Muscle layer of duodenum (tissue), 2 donors: ENCODE measurements at regions not wholly inside any gene's neighbourhood (a gene's known extent, or its start where the extent isn't known, plus 50 kb on each side); places are given as distances from the start of the nearest gene placed in this dataset.
"Not testable (repeated sequence)": the region's sequence is repeated elsewhere in the genome, so short reads cannot be mapped to it uniquely, and the experiment has no call there.

ENCODE experiments used
- H3K27ac ChIP-seq: one replicate; pipeline ENCODE4 v1.7.0; 2013; ENCODE audit warnings: mild to moderate bottlenecking, low read length
- H3K27me3 ChIP-seq: one replicate; pipeline ENCODE4 v1.7.0; 2013; ENCODE audit warnings: low read depth, mild to moderate bottlenecking, control low read depth, low read length
- H3K36me3 ChIP-seq, 2 donors: one replicate each; pipeline ENCODE4 v1.7.0; 2013; ENCODE audit warnings: low read length in 2 of 2, control low read depth in 1 of 2, mild to moderate bottlenecking in 1 of 2; ENCODE audit not compliant: insufficient read depth in 2 of 2, control insufficient read depth in 1 of 2
- H3K4me1 ChIP-seq, 2 donors: one replicate each; pipeline ENCODE4 v1.7.0; 2013; ENCODE audit warnings: low read length in 2 of 2, mild to moderate bottlenecking in 2 of 2, control low read depth in 1 of 2, moderate library complexity in 1 of 2; ENCODE audit not compliant: insufficient read depth in 2 of 2, control insufficient read depth in 1 of 2
- H3K4me3 ChIP-seq, 2 donors: one replicate each; pipeline ENCODE4 v1.7.0; 2013; ENCODE audit warnings: low read length in 2 of 2, low read depth in 1 of 2, mild to moderate bottlenecking in 1 of 2
- H3K9me3 ChIP-seq, 2 donors: one replicate each; pipeline ENCODE4 v1.7.0; 2013; ENCODE audit warnings: low read length in 2 of 2, control low read depth in 1 of 2, mild to moderate bottlenecking in 1 of 2; ENCODE audit not compliant: control insufficient read depth in 1 of 2
- donor health status: healthy.

DNA sequence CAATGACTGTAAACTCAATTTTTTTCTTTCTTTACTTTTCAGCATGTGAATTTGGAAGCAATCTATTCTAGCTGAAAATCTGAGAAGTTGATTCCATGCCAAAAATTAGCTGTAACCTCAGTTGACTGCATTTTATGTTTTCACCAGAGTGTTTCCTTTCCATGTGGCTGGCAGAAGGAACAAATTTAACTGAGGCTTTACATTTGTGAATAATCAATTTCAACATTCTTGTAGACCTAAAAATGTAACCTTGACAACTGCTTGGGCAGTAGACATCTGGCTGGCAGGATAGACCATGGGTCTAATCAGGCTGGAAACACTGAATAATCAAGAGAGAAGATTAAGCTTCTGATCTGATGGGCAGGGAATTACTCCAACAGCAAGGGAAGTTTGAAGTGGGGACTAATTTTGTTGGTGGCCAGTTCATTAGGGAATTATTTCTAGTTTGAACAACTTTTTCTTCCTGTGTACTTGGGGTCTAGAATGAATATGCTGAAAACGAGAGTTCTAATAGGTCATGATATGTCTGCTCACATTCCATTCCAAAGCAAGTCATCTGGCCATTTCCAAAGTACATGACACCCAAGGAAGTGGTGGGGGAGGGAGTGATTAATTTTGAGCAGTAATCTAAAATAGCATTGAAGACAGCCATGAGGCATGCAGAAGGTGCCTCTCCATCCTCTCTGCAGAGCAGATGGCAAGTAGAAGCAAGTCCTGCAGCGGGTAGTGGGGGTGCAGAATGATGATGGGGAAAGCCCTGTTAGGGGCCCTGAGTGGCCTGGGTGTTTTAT lies 68.2 kb downstream of the ATP23 start:
- no peak overlapping the region for H3K27ac ChIP-seq
- H3K36me3 ChIP-seq: no peaks in the 10 kb centered on the region
- H3K27me3 ChIP-seq: no peaks in the 10 kb centered on the region
- H3K4me3 ChIP-seq: no peak overlapping the region
- no peaks in the 10 kb centered on the region for H3K4me1 ChIP-seq
- H3K9me3 ChIP-seq: peaks cover 0 to 6% of the 10 kb centered on the region in 2 donors

- Histone ChIP-seq H3K36me3 (no peaks in the 10 kb centered on the region), H3K4me1 (no peaks in the 10 kb centered on the region), H3K27me3 (no peaks in the 10 kb centered on the region), H3K4me3 (no peak overlapping the region), H3K27ac (no peak overlapping the region), H3K9me3 (peaks cover 0 to 8% of the 10 kb centered on the region in 2 donors)
Observed at GRCh38 chr12:58011676-58012075, 70.3 kb downstream of the ATP23 start.

DNA sequence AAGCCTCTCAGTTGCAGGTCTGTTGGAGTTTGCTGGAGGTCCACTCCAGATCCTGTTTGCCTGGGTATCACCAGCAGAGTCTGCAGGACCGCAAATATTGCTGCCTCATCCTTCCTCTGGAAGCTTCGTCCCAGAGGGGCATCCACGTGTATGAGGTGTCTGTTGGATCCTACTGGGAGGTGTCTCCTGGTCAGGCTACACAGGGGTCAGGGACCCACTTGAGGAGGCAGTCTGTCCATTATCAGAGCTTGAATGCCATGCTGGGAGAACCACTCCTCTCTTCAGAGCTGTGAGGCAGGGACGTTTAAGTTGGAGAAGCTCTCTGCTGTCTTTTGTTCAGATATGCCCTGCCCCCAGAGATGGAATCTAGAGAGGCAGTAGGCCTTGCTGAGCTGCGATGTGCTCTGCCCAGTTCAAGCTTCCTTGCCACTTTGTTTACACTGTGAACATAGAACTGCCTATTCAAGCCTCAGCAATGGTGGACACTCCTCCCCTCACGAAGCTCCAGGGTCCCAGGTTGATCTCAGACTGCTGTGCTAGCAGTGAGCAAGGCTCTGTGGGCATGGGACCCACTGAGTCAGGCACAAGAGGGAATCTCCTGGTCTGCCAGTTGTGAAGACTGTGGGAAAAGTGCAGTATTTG lies 81.1 kb downstream of the ATP23 start:
- not testable (repeated sequence) for H3K27me3 ChIP-seq, H3K4me3 ChIP-seq, H3K27ac ChIP-seq, H3K36me3 ChIP-seq, H3K9me3 ChIP-seq
- H3K4me1 ChIP-seq: peaks cover 0 to 13% of the 10 kb centered on the region in 2 donors

GRCh38 chr12:58025431-58025830 lies 84.1 kb downstream of the ATP23 start:
- peaks cover 0 to 15% of the 10 kb centered on the region in 2 donors for H3K4me1 ChIP-seq
- no peaks in the 10 kb centered on the region for H3K9me3 ChIP-seq
- H3K4me3 ChIP-seq: no peak overlapping the region
- no peak overlapping the region for H3K27ac ChIP-seq
- no peaks in the 10 kb centered on the region for H3K36me3 ChIP-seq
- no peaks in the 10 kb centered on the region for H3K27me3 ChIP-seq

DNA sequence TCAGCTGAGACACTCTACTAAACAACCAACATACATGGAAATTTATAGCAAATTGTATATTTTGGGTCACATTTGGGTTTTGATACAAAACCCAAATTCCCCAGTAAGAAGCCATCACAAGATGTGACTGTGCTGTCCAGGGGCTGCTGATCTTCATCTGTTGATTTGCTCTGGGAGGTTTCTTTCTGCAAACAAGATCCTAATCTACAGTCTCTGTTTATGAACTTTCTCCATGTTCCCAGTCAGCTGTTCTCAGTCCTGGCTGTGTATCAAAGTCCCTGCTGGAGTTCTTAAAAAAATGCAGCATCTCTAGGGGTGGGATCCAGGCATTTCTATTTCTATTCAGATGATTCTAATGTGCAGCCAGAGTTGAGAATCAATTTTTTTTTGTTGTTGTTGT lies 85.1 kb downstream of the ATP23 start:
- Histone ChIP-seq H3K36me3 (no peaks in the 10 kb centered on the region), H3K27ac (no peak overlapping the region), H3K4me3 (no peak overlapping the region), H3K9me3 (no peaks in the 10 kb centered on the region), H3K4me1 (peaks cover 0 to 15% of the 10 kb centered on the region in 2 donors), H3K27me3 (no peaks in the 10 kb centered on the region)

GRCh38 chr12:58026897-58027891 lies 85.8 kb downstream of the ATP23 start:
- Histone ChIP-seq H3K36me3 (no peaks in the 10 kb centered on the region), H3K9me3 (no peaks in the 10 kb centered on the region), H3K4me3 (no peak overlapping the region), H3K27me3 (no peaks in the 10 kb centered on the region), H3K4me1 (peaks cover 0 to 15% of the 10 kb centered on the region in 2 donors), H3K27ac (no peak overlapping the region)

DNA sequence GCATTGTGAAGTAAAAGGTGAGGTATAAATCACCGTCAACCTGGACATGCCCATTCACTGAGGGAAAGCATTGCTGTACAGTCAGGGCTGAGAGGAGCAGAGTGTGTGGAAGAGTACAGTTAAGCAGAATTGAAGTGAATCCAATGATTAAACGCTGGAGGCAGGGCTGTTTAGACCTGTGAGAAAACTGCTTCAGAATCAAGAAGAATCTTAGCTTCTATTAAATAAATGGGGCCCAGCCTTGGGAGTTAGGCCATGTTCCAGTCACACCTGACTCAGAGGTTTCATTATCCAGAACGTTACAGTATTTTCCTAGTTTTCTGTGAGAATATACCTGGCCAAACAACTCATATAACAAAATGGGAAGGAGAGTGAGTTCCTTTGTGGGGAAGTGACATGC lies 86.9 kb downstream of the ATP23 start:
- Histone ChIP-seq H3K27ac (no peak overlapping the region), H3K4me3 (no peak overlapping the region), H3K36me3 (no peaks in the 10 kb centered on the region), H3K27me3 (no peaks in the 10 kb centered on the region), H3K4me1 (peaks cover 0 to 15% of the 10 kb centered on the region in 2 donors), H3K9me3 (no peaks in the 10 kb centered on the region)

DNA sequence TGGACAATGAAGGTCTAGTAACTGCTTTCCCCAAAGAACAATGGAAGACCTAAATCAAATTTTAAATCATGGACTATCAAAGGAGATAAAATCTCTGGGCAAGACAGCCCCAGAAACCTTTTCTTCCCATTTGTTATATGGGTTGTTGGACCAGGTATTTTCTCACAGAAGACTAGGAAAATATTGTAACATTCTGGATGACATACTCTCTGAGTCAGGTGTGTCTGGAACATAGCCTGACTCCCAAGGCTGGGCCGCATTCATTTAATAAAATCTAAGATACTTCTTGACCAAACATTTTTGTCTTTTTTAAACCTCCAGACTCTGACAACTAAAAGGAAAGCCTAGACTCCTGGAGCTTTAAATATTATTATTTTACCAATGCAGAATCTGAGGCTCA lies 87.9 kb downstream of the ATP23 start:
- H3K4me3 ChIP-seq: no peak overlapping the region
- H3K36me3 ChIP-seq: no peaks in the 10 kb centered on the region
- peaks cover 0 to 15% of the 10 kb centered on the region in 2 donors for H3K4me1 ChIP-seq
- no peaks in the 10 kb centered on the region for H3K9me3 ChIP-seq
- H3K27ac ChIP-seq: no peak overlapping the region
- no peaks in the 10 kb centered on the region for H3K27me3 ChIP-seq

- Histone ChIP-seq H3K4me1 (peaks cover 0 to 15% of the 10 kb centered on the region in 2 donors), H3K27me3 (no peaks in the 10 kb centered on the region), H3K36me3 (no peaks in the 10 kb centered on the region), H3K9me3 (peaks cover 0 to 4% of the 10 kb centered on the region in 2 donors), H3K4me3 (no peak overlapping the region), H3K27ac (no peak overlapping the region)
Observed at GRCh38 chr12:58030566-58031279, 89.4 kb downstream of the ATP23 start.

- Histone ChIP-seq H3K4me3 (no peak overlapping the region), H3K36me3 (no peaks in the 10 kb centered on the region), H3K4me1 (peaks cover 0 to 6% of the 10 kb centered on the region in 2 donors), H3K9me3 (peaks cover 0 to 4% of the 10 kb centered on the region in 2 donors), H3K27ac (no peak overlapping the region), H3K27me3 (no peaks in the 10 kb centered on the region)
Observed at GRCh38 chr12:58032156-58032555, 90.8 kb downstream of the ATP23 start.
